Upper lobe of left lung (tissue), 4 donors: ENCODE measurements at regions not wholly inside any gene's neighbourhood (a gene's known extent, or its start where the extent isn't known, plus 50 kb on each side); places are given as distances from the start of the nearest gene placed in this dataset.

ENCODE experiments used
- CTCF ChIP-seq, 6 experiments: fragments of 450-650 bp in 4 of 6; fragments of 200-600 bp in 2 of 6; sonication (generic) in 2 of 6; IDR thresholded peaks; one replicate each; pipeline ENCODE4 v1.5.1; 2016 to 2019; ENCODE audit warnings: antibody characterized with exemption in 6 of 6
- EP300 ChIP-seq, 4 donors: sonication (generic); formaldehyde crosslinking; IDR thresholded peaks; one replicate each; pipeline ENCODE4 v1.5.1; 2017; ENCODE audit warnings: antibody characterized with exemption in 4 of 4, control low read depth in 2 of 4
- POLR2A ChIP-seq, 4 donors: fragments of 450-650 bp; IDR thresholded peaks; one replicate each; pipeline ENCODE4 v1.5.1; 2016 to 2017; ENCODE audit warnings: antibody characterized with exemption in 4 of 4, mild to moderate bottlenecking in 2 of 4
- POLR2AphosphoS5 ChIP-seq, 2 donors: sonication (generic); formaldehyde crosslinking; IDR thresholded peaks; one replicate each; pipeline ENCODE4 v1.5.1; 2017; ENCODE audit warnings: antibody characterized with exemption in 2 of 2

- TF ChIP-seq CTCF (IDR thresholded peaks at IDR 0.05) (no peak), EP300 (IDR thresholded peaks at IDR 0.05) (no peak), POLR2AphosphoS5 (IDR thresholded peaks at IDR 0.05) (no peak), POLR2A (IDR thresholded peaks at IDR 0.05) (no peak)
These were observed 60.4 kb downstream of the SOX2 start for GRCh38 chr3:181772166-181772565.
